ENCODE measurements at regions not wholly inside any gene's neighbourhood (a gene's known extent, or its start where the extent isn't known, plus 50 kb on each side); places are given as distances from the start of the nearest gene placed in this dataset.

- no peaks in the 10 kb centered on the region for H3K36me3 ChIP-seq
- intact Hi-C loops (cut with DNase I) = no loop called here
- 63 to 73% (median 70%) methylated on average over 4 of the region's 4 CpGs for WGBS, 3 donors
- H3K9me3 ChIP-seq = no peaks in the 10 kb centered on the region
- H3K27me3 ChIP-seq = no peaks in the 10 kb centered on the region
- TF ChIP-seq POLR2A (IDR thresholded peaks at IDR 0.05) (no peak), EP300 (IDR thresholded peaks at IDR 0.05) (no peak), CTCF (IDR thresholded peaks at IDR 0.05) (no peak)
- H3K4me3 ChIP-seq = no peak overlapping the region
- H3K4me1 ChIP-seq (ENCODE audit: insufficient read depth) = no peaks in the 10 kb centered on the region
- no peak overlapping the region for H3K27ac ChIP-seq
- DNase-seq = no peak
Observed at GRCh38 chr16:60073376-60073775, 1339.3 kb upstream of the GOT2 start.

- no peak overlapping the region for H3K27ac ChIP-seq
- H3K4me1 ChIP-seq (ENCODE audit: insufficient read depth) = no peaks in the 10 kb centered on the region
- H3K4me3 ChIP-seq = no peak overlapping the region
- intact Hi-C loops (cut with DNase I) = no loop called here
- no peak for TF ChIP-seq CTCF (IDR thresholded peaks at IDR 0.05)
- no peak for TF ChIP-seq POLR2A (IDR thresholded peaks at IDR 0.05)
- TF ChIP-seq EP300 (IDR thresholded peaks at IDR 0.05) = no peak
- no peaks in the 10 kb centered on the region for H3K9me3 ChIP-seq
- H3K27me3 ChIP-seq = no peaks in the 10 kb centered on the region
- H3K36me3 ChIP-seq = no peaks in the 10 kb centered on the region
- no peak for DNase-seq
Observed at GRCh38 chr16:60064026-60064425, 1329.9 kb upstream of the GOT2 start.

GRCh38 chr16:60061396-60061795, 1327.3 kb upstream of the GOT2 start:
- Histone ChIP-seq H3K27ac (no peak overlapping the region), H3K4me3 (no peak overlapping the region), H3K9me3 (no peaks in the 10 kb centered on the region), H3K4me1 (ENCODE audit: insufficient read depth) (no peaks in the 10 kb centered on the region), H3K27me3 (no peaks in the 10 kb centered on the region), H3K36me3 (no peaks in the 10 kb centered on the region)
- DNase-seq = no peak
- TF ChIP-seq CTCF (IDR thresholded peaks at IDR 0.05) (no peak), POLR2A (IDR thresholded peaks at IDR 0.05) (no peak), EP300 (IDR thresholded peaks at IDR 0.05) (no peak)
- intact Hi-C loops (cut with DNase I) = no loop called here

GRCh38 chr16:60060731-60061130, 1326.6 kb upstream of the GOT2 start:
- WGBS, 3 donors = 6 to 7% (median 7%) methylated on average over 2 of the region's 2 CpGs
- Histone ChIP-seq H3K9me3 (no peaks in the 10 kb centered on the region), H3K4me3 (no peak overlapping the region), H3K36me3 (no peaks in the 10 kb centered on the region), H3K27me3 (no peaks in the 10 kb centered on the region), H3K4me1 (ENCODE audit: insufficient read depth) (no peaks in the 10 kb centered on the region), H3K27ac (no peak overlapping the region)
- intact Hi-C loops (cut with DNase I) = no loop called here
- TF ChIP-seq EP300 (IDR thresholded peaks at IDR 0.05) = no peak
- no peak for TF ChIP-seq POLR2A (IDR thresholded peaks at IDR 0.05)
- no peak for TF ChIP-seq CTCF (IDR thresholded peaks at IDR 0.05)
- DNase-seq = no peak

GRCh38 chr16:60059141-60059540, 1325.0 kb upstream of the GOT2 start:
- H3K4me3 ChIP-seq = no peak overlapping the region
- no peaks in the 10 kb centered on the region for H3K9me3 ChIP-seq
- no peaks in the 10 kb centered on the region for H3K36me3 ChIP-seq
- H3K4me1 ChIP-seq (ENCODE audit: insufficient read depth) = no peaks in the 10 kb centered on the region
- intact Hi-C loops (cut with DNase I) = no loop called here
- WGBS, 3 donors = 36 to 58% (median 50%) methylated on average over 1 of the region's 1 CpG
- H3K27me3 ChIP-seq = no peaks in the 10 kb centered on the region
- TF ChIP-seq CTCF (IDR thresholded peaks at IDR 0.05) = no peak
- no peak for TF ChIP-seq POLR2A (IDR thresholded peaks at IDR 0.05)
- TF ChIP-seq EP300 (IDR thresholded peaks at IDR 0.05) = no peak
- DNase-seq = no peak
- H3K27ac ChIP-seq = no peak overlapping the region

All from ovary (tissue), 7 donors.